Inferior parietal cortex (tissue), 1 donor: ENCODE measurements at regions not wholly inside any gene's neighbourhood (a gene's known extent, or its start where the extent isn't known, plus 50 kb on each side); places are given as distances from the start of the nearest gene placed in this dataset.

Experiments
- DNase-seq: peaks from one replicate; pipeline ENCODE4 v3.0.0-alpha.2; 2016; ENCODE audit errors: extremely low spot score

DNA sequence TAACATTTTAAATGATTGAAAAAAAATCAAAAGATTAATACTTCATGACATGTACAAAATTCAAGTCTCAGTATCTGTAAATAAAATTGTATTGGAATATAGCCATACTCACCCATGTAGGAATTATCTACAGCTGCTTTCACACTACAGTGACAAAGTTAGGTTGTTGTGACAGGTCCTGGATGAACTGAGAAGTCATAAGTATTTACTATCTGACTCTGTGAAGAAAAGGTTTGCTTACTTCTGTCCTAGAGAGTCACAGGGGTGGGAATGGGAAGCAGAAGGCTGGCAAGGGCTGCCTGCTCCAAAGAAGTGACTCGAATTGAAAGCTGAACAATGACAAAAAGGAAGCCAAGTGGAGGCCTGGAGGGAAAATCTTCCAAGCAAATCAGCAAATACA, 155.2 kb downstream of the SLC30A10 start:
- no peak for DNase-seq

- no peak for DNase-seq
Measured at GRCh38 chr1:219772265-219773036, 155.9 kb downstream of the SLC30A10 start.

- no peak for DNase-seq
Measured at GRCh38 chr1:219771080-219771479, 157.3 kb downstream of the SLC30A10 start.

- no peak for DNase-seq
Measured at GRCh38 chr1:219763321-219763720, 150.4 kb upstream of the ZC3H11B start.

- DNase-seq, result no peak
Measured at GRCh38 chr1:219761208-219761860, 148.4 kb upstream of the ZC3H11B start.

- DNase-seq, result no peak
Measured at GRCh38 chr1:219759095-219759494, 146.2 kb upstream of the ZC3H11B start.

DNA sequence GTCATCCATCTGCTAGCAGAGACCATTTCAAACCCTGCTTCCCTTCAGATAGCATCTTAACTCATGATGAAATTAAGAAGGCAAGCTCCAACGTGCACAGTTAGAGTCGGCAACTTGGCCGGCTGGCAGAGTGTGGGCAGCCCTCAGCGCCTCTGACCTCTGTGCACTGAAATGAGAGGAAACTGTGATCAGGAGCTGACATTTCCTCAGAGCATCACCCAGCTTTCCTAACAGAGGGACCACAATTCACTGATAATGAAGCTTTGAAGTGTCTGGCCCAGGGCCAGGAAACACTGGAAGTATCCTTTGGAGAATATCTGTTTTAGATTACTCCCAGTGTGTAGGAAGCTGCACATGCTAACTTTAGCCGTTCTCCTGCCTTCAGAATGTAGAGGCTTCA, 145.0 kb upstream of the ZC3H11B start:
- DNase-seq, result no peak

DNA sequence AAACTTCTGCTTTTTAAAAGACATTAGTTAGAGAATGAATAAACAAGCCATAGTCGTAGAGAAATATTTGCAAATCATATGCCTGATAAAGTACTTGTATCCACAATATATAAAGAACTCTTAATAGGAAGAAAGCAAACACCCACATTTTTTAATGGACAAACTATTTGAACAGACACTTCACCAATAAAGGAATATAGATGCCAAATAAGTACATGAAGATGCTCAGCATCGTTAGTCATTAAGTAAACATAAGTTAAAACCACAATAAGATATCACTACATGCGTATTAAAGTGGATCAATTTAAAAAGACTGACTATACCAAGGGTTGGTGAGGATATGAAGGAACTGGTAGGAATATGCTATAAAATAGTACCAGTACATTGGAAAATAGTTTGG, 142.3 kb upstream of the ZC3H11B start:
- no peak for DNase-seq

- no peak for DNase-seq
Measured at GRCh38 chr1:219754767-219755166, 141.9 kb upstream of the ZC3H11B start.

DNA sequence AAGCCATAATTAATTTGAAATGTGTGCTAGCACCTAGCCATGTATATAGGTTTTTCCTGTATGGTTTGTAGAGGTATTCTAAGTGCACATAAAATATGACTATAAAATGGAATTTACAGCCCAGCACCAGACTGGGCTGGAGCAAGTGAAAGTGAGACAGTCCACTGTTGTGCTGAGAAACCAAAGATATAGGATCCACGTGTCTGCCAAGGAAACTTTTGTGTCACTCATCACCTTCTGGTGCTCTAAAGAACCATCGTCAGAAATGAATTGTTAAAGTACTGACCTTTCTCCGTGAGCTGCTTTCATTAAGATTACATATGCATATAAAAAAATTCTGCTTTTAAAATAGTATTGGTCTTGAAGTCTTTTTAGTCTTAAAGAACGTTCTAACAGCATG, 141.0 kb upstream of the ZC3H11B start:
- DNase-seq, result no peak

- no peak for DNase-seq
Measured at GRCh38 chr1:219752645-219753044, 139.7 kb upstream of the ZC3H11B start.

GRCh38 chr1:219751870-219752507, 139.1 kb upstream of the ZC3H11B start:
- DNase-seq, result no peak

DNA sequence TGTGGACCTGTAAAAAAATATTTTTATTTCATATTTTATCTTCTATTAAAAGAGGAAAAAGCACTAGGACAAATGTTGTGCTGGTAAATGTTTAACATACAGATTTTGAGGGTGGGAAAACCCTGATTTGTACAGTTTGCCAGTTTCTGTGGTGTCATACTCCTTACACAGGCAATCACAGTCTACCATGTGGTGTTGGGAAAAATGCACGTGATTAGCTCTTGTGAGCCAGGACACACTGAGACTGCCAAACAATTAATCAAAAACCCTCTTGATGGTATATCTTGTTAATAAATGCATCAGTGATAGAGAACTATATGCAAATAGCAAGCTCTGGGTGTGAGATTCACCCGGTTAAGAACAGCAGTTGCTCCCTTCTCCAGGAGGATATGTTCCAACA, 136.5 kb upstream of the ZC3H11B start:
- no peak for DNase-seq

DNA sequence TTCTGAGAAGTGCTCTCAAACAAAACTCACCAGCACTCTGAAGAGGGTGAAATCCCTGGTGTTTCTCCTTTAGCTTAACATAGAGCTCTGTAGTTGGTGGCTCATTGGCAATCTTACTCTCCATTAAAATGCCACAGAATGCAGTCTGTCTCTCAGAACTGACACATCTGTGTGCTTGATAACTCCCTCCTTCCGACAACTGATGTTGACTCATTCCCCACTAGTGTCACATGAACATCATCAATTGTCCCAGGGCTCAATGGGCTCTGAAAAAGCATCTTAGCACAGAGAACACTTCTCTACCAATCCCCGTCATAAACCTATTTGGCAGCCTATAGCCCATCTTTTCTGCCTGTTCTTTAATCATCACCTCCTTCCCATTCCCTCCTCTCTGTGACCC, 133.2 kb upstream of the ZC3H11B start:
- no peak for DNase-seq

- no peak for DNase-seq
Measured at GRCh38 chr1:219744652-219745469, 132.0 kb upstream of the ZC3H11B start.

DNA sequence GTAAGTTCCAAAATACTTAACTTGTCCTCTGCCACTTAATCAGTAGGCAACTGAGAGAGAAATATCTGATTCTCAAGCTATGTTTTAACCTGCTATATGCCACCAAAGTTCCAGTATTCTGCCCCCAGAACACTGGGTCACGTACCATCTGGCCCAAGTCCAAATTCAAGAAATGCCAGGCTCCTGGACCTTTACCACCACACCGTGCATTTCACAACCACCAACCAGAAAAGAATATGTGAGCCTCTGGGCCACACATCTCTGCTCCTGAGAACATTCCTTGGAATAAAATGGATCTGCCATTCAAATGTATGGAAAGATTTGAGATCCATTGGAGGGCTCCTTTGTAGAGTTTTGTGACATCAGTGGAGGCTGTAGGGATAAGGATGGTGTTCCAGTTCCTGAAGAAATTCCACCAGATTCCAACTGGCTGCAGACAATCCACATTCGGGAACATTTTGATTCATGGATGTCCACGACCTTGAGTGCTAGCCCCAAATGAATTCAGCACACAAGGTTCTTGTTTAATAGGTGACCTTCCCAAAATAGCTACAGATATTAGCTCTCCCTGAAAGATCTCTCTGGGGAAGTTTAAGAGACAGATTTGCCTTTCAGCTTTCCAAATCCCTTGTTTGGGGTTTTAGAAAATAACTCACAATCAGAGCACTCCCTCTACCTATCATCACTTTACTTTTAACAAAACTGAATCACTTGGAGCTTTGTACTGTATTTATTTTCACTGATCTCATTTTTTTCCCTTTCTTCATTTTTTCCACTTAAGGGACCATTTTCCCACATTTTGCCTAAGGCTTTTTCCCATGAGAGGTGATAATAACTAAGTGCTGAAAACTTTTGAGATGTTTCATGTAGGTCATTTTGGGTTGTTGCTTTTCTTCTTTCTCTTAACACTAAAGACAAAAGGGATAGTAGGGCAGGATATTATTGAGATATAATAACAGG, 128.4 kb upstream of the ZC3H11B start:
- DNase-seq, result no peak

DNA sequence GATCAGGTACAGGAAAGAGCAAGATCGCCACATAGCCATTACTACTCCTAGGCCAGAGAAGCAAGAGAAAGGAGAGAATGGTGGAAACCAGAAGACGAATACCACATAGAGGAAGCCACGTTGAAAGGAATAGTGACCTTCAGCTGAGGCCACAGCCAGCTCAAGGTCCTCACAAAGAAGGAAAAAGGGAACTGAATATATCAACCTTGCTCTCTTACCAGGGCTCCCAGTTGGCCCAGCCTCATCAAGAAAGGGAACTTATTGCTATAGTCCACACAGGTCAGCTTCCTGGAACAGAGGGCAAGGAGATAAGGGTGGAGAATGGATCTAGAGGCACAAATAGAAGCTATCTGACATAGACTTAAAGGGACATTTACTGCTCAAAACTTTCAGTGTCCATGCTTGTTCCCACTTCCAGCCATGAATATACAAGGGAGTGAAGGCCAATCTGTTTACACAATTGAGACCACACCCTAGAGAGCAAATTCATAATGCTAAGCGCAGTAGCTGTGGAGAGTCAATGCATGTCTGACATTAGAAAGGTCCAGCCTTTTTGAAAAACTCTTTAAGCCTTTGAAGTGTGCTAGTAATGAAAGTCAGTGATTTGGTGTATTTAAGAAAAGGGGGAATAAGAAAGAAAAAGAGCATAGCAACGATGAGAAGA, 120.7 kb upstream of the ZC3H11B start:
- DNase-seq, result no peak

DNA sequence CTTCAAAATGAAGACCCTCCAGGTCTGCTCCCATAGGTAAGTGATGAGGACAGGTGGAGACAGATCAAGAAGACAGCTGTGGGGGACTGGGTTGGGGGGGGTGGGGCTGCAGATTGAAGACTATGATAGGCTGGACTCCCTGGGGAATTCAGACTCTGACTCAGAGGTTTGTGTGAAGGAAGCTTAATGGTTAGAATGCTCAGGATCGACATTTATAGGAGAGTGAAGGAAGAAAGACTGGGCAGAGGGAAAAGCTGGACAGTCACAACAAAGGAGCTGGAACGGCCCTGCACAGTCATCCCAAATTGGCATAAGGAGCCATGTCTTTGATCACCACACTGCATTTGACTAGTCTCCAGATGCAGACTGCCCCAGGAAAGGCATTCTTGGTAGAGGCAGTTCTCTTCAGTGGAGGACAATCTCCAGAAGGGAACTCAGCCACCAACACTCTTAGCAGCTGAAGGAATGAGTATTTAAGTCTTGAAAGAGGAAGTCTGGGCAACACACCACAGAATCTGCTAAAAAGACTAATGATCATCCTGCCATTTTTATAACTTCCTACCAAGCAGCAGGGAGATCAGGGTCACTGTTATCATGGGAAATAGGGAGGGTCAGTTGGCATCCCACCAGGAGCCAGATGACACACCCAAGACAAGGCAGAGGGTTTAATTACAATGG, 120.0 kb upstream of the ZC3H11B start:
- DNase-seq, result no peak

GRCh38 chr1:219731771-219732170, 118.9 kb upstream of the ZC3H11B start:
- no peak for DNase-seq
